GM18861 (cell line): ENCODE measurements at regions not wholly inside any gene's neighbourhood (a gene's known extent, or its start where the extent isn't known, plus 50 kb on each side); places are given as distances from the start of the nearest gene placed in this dataset.
"Not testable (repeated sequence)": the region's sequence is repeated elsewhere in the genome, so short reads cannot be mapped to it uniquely, and the experiment has no call there.

Experiments
- ATAC-seq: cut with Tn5 transposase; IDR thresholded peaks from one replicate; pipeline ENCODE4 v1.9.1; 2021; ENCODE audit not compliant: unreplicated experiment

DNA sequence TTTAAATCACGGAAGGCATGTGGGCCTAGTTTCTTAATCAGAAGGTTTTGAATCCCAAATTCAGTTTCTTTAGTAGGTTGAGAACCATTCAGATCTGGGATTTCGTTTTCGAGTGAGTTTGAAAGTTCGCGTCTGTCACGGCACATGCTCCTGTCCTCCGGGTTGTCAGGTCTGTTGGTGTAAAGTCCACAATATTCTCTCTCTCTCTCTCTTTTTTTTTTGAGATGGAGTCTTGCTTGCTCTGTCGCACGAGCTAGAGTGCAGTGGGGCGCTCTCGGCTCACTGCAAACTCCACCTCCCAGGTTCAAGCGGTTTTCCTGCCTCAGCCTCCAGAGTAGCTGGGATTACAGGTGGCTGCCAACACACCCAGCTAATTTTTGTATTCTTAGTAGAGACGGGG is 4390.6 kb upstream of the TPTE start:
- ATAC-seq: not testable (repeated sequence)

DNA sequence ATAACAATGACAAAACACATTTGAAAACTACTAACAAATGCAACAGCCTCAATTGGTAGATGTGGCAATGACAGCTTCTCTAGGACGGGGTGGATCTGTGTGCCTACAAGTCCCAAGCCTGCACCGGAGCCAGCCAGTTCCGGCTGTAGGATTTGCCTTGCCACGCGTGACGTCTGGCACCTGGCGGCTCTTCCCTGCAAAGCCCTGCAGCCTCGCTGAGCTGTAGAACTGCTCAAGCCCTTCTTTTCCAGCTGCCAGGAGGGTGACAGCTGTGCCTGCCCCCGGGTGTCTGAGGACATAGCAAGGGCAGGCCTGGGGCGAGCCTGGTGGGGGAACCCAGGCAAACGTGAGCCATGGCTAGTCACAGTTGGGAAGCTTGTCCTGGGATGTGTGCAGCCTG is 4388.0 kb upstream of the TPTE start:
- not testable (repeated sequence) for ATAC-seq

- not testable (repeated sequence) for ATAC-seq
These were observed 4387.3 kb upstream of the TPTE start for GRCh38 chr21:6133852-6134630.

- ATAC-seq: not testable (repeated sequence)
These were observed 4384.7 kb upstream of the TPTE start for GRCh38 chr21:6136732-6137131.

DNA sequence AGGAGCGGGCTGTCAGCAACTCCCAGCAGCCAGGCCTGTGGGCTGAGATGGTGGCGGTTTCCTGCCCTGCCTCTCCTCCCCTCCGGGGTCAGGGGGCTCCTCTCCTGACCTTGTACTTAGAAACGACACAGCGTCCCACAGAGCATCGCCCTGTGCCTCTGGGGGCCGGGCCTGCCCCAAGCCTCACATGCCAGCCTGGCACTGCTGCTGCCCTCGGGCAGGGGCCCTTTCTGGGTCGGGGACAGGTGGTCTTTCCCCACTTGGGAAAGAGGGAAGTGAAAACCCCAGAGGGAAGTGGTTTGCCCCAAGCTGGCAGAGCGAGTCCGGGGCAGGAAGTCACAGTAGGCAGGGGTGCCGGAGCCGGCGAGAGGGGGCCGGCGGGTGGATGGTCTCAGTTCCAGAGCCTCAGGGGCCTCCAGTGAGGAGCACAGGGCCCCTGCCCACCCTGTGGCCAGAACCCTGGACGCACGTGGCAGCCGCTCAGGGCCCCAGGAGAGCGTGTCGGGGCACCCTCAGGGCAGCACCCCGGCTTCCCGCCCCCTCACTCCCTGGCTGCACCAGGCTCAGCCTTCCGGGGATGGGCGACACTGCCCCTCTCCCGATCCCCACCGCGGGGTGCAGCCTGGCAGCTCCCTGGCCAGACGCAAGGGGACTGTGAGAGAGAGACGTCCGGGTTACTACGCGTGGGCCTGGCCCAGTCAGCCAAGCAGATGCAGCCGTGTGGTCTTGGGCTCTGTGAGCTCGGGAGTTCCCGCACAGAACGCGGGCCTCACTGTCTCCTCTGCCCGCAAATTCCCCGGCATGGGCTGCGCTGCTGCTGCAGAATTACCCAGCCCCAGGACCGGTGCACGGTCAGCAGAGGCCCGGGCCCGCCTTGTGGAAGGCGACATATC is 4382.9 kb upstream of the TPTE start:
- ATAC-seq: not testable (repeated sequence)

DNA sequence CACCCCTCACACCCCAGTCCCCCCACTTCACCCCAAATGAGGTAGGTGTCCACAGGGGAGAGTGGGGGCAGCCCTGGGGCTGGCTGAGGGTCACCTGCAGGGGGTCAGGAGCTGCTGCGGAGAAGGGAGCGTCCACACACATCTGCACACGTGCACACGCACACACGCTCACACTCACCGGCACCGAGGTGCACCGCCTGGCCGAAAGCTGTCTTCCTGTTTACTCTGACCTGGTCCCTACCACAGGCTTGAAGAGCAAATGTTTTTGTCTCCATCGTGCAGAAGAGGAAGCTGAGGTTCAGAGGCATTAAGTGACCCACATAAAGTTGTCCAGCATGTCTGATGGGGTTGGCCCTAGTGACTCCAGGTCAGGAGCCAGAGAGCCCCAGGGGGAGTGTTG is 4382.1 kb upstream of the TPTE start:
- ATAC-seq: not testable (repeated sequence)

DNA sequence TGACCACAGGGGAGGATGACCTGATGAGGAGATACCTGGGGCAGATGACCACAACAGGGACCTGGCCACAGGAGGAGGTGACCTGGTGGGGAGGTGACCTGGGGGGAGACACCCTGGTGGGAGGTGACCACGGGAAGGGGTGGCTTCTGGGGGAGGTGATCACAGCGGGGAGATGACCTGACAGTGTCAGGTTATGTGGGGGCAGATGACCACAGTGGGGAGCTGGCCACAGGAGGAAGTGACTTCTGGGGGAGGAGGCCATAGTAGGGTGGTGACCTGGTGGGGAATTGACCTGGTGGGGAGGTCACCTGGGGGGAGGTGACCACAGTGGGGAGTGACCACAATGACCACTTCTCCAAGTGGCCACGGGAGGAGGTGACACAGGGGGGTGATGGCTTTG is 4381.5 kb upstream of the TPTE start:
- ATAC-seq: not testable (repeated sequence)

DNA sequence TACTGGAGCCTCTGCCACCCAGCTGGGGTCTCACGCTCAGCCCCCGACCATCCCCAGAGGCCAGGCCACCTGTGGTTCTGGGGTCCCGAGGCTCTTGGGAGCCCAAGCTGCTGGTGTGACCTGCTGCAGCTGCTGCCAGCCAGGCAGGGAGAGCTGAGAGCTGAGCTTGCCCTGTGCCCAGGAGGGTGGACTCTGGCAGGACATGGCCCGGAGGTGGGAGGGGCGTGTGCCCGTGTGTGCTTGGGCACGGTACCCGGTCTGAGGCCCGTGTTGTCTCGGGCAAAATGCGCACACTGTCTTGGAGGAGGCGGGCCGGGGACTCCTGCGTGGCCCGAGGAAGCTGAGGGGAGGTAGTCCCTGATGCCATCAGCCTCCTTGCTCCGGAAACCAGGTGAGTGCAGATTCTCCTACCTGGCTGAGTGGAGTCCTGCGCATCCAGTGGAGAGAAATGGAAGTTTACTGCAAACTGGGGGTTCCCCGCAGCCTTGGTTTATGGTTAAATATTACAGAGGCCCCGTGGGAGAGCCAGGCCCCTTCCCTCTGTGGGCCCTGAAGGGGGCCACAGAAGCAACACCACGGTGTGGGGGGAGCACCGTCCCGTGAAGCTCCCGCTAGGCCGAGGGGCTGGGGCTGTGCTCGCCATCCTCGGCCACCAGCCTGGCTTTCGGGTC is 4380.8 kb upstream of the TPTE start:
- ATAC-seq: not testable (repeated sequence)

GRCh38 chr21:6141138-6141474 is 4380.3 kb upstream of the TPTE start:
- not testable (repeated sequence) for ATAC-seq

DNA sequence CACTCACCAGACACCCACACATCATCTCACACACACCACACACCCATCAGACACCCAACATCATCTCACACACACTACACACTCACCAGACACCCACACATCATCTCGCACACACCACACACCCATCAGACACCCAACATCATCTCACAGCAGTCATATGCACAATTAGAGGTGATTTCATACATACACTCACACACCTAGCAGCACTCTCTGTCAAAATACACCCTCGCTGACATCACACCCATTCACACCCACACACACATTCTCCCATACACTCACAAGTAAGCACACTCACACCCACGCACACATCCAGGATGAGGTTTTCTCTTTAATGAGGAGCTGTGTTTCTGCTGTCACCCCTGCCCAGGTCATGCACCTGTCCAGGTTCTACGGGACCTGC is 4368.2 kb upstream of the TPTE start:
- not testable (repeated sequence) for ATAC-seq

DNA sequence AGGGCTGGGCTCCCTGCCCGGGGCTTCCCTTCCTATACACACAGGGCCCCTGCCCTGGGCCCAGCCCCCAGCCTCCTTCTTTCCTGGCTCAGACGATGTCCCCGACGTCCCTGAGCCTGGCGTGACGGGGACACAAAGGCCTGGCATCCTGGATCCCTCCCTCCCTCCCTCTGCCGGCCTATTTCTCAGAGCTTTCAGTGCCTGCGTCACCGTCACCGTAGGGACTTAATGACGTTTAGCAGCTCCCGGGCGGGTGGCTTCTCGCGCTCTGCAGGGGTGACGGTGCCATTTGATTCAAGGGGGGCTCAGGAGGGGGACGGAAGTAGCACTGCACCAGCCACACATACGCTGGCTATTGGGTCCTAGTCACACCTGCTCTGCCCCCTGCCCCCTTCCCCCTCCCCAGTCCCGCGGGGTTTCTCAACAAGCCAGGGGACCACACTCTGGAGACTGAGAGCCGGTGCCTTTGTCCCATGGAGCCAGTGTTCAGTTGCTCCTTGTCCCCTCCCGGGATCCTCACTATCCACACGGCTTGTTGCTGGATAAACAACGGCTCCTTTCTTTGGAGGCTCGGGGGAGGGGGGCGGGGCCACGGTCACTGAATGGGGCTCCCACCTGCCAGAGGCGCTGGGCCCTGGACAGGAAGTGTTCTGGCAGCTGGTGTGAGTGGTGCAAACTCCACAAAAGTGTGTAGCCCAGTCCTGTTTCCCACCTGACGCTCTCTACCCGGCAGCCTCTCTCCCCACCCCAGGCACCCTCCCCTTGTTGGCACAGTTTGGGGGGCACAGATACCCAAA is 4366.7 kb upstream of the TPTE start:
- not testable (repeated sequence) for ATAC-seq

DNA sequence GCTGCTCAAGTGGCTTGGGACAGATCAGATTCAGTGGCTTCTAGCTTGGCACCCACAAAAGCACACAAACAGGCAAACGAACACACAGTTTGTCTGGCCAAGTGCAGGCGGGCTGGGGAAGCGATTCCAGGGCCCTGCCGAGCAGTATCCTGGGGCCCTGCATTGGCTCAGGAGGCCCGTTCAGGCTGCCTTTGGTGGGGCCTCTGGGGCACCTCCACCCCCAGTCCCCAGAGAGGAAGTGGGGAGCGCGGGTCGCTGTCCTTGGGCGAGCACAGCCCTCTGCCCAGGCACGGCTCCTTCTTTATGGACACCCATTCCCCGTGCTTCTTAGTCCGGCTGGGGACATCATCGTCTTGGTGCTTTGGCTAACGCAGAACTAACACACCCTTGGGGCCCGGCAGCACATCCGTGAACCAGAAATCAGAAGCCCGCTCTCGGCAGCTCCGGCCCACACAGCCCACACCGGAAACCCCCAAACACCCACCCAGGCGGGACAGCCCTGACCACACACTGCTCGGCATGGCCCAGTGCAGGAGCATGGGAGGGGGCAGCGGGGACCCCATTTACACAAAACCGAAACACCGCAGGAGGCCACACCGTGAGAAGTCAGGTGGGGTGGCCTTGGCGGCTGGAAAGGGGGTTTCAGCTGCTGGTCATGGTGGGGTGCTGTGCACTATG is 4364.5 kb upstream of the TPTE start:
- ATAC-seq: not testable (repeated sequence)

DNA sequence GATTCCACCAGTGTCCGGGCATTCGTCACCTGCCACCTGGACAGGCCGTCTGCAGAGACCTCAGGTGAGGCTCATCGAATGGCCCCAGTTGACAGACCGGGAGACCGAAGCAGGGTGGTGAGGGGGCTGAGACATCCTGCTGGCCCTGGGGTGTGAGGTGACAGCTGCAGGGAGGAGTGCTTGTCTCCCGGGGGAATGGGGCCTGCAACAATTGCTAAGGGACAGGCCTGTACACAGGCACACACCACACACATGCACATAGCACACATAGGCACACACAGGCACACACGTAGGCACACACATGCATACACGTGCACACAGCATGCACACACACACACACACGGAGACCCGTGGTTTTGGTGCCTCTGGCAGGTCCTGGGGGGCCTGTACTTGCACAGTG is 4363.9 kb upstream of the TPTE start:
- ATAC-seq: not testable (repeated sequence)

- peak; percentile 43 for ATAC-seq
These were observed 4363.2 kb upstream of the TPTE start for GRCh38 chr21:6158171-6158570.
